GM19324 (cell line): ENCODE measurements at regions not wholly inside any gene's neighbourhood (a gene's known extent, or its start where the extent isn't known, plus 50 kb on each side); places are given as distances from the start of the nearest gene placed in this dataset.
"Not testable (repeated sequence)": the region's sequence is repeated elsewhere in the genome, so short reads cannot be mapped to it uniquely, and the experiment has no call there.

ENCODE experiments used
- ATAC-seq: cut with Tn5 transposase; IDR thresholded peaks from one replicate; pipeline ENCODE4 v1.9.1; 2021; ENCODE audit warnings: mild to moderate bottlenecking, moderate library complexity; ENCODE audit not compliant: unreplicated experiment, low FRiP score

DNA sequence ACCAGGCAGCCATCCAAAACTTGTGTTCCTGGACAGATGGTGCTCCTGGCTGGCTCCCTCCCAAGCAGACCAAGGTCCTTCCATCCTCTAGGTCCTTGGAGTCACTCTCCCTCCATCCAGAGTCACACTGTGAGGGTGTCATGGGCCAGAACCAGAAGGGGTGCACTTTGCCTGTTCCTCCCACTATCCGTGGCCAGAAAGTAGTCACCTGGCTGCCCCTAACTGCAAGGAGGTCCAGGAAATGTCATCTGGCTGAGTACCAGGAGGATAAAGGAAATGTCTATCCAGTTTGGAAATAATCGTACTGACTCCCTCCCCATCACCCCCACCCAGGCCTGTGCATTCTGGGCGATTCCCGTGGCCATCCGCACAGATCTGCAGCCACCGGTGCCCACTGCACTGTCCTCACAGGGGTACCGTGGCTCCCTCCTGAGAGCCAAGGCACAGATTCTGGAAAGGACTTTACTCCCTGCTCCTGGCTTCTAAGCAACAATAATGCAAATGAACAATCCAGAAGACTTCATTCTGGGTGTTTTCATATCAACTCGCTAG is 253.2 kb downstream of the NPHP4 start:
- ATAC-seq = no peak

DNA sequence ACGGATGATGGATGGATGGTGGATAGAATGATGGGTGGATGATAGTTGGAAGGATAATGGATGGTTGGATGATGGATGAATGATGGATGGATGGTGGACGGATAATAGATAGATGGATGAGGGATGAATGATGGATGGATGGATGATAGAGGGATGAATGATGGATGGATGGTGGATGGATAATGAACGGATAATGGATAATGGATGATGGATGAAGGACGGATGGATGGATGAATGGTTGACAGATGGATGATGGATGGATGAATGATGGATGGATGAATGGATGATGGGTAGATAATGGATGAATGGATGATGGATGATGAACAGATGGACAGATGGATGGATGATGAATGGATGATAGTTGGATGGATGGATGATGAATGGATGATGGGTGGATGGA is 255.1 kb downstream of the NPHP4 start:
- ATAC-seq = no peak

DNA sequence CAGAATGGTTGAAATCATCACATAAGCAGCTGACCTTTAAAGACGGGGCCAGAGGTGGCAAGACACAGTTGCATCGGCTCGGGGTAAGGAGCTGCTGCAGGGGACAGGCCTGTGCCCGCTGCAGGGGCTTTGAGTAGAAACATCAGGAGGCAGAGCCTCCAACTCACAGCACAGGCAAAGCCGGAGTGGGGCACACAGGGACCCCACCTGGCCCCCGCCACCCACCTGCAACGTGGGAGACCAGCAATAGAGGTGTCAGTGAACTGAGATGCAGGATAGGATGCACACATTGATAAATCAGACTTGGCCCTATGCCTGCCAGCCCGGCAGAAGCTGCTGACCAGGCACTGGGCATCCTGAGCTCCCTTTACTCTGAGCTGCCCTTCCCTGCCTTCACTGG is 257.2 kb downstream of the NPHP4 start:
- ATAC-seq = no peak

DNA sequence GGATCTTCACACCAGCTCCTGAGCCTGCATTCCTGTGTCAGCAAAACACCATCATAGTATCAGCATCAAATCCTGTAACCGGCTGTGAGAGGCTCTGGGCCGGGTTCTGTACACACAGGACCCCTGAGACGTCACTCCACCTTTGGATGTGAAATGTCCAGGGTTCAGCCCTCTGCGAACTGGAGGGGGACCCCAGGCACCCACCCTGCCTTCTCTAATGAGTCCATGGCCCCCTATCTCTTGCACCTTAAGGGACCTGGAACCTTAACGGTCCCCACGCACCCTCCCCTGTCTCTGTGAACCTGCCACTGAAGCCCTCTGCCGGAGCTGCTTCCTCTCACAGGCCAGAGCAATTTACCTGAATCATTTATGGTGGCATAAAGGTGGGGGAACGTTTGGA is 257.8 kb downstream of the NPHP4 start:
- ATAC-seq = no peak

DNA sequence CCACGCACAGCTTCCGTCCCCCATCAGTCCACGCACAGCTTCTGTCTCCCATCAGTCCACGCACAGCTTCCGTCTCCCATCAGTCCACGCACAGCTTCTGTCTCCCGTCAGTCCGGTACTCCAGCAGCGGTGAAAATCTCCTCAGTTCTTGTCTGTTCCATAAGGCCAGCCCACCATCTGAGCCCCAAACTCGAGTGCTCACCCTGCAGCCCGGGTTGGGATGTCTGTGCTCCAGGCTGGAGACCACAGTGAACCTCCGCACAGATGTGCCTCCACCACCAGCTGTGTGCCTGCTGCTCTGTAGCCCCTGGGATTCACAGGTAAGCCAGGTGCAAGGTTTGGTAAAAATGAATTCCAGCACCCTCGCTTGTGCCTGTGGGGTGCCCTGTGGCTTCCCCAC is 258.6 kb downstream of the NPHP4 start:
- no peak for ATAC-seq

DNA sequence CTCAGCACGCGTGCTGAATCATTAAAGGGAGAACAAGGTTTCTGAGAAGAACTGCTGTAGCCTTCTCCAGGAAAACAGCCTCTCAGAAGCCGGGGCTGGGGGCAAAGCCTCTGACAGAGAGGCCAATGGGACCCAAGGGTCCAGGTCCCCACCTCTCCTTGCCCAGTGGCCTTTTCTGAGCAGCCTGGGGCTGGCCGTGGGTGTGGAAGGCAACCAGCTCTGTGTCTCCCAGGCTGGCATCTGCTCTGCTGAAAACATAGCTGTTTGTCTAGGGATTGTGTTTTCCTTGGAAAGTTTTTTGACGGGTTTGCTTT is 261.2 kb downstream of the NPHP4 start:
- ATAC-seq = no peak

DNA sequence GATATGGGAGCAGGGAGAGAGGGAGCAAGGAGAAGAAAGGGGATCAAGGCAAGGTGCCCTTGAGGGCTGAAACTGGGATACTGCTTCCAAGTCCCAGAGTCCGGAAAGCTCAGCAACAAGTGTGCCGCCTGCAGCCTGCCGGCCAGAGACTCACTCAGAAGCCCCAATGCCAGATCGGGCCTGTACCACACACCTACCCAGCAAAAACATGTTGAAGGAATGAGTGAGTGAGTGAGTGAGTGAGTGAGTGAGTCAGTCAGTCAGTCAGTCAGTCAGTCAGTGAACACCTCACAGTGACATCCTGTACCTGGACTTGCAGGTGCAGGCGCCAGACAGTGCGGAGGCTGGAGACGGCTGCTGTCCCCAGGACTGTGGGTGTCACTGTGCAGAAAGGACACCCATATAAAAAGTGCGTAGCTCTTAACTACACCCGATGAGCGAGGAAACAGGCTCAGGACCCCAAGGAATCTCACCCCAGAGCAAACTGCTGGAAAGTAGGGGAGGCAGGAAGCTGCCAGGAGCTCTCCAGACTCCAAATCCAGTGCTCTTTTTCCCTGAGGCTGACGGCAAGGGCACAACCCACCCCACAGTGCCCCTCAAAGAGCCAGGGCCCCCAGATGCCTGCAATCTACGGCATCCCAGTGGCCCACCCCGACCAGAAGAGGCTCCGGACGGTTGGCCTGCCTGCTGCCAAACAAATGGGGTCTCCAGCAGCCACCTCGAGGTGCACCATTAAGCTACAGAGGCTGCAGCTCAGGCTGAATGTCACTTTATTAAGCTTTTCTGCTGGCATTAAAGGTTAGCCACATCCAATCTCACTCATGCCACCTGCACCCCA is 261.7 kb downstream of the NPHP4 start:
- no peak for ATAC-seq

DNA sequence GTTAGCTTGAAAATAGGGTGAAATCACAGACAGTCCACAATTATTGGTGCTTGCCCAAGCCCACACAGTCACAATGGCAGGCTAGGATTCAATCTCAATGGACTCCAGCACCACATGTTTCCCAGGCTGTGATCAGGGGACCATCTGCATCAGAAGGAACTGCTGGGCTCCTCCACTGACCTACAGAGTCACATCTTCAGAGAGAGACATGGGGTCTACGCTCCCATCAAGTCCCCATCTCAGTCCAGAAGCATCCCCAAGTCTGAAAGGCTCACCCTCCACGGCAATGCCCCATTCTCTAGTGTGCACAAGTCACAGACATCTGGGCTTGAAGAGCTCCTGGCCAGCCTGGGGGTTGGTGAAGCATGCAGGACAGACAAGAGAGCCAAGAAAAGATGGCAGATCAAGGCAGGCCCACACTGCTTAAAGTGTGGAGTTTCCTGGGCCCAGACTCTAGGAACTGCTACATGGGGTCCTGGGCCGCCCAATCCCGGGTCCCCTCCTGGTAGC is 262.5 kb downstream of the NPHP4 start:
- no peak for ATAC-seq

DNA sequence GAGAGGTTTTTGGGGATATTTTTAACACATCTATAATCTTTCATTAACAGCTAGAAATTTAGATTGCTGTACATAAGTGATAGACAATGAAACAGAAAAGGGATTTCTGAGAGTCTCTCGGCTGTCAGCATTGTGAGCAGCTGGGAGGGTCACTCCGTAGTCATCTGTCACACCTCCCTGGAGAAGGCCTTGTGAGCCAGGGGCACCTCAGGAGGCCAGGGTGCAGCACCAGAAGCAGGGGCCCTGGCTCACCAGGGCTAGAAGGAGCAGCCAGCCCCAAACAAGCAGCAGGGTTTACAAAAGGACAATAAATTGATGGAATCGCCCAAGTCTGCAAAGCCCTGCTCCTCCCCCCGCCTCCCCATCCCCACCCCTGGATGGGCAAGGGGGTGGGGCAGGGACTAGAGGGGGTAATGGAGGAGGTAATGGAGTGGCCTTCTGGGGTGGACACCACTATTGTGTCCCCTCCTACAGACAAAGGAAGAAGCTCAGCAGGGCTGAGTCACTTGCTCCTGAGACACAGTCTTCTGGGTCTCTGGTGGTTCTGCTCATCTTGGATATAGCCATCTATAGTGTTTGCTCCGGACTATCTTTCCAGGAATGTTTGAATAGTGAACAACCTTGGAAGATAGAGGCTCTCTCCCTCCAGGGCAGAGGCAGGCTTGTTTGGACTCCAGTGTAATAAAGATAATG is 263.4 kb downstream of the NPHP4 start:
- no peak for ATAC-seq

DNA sequence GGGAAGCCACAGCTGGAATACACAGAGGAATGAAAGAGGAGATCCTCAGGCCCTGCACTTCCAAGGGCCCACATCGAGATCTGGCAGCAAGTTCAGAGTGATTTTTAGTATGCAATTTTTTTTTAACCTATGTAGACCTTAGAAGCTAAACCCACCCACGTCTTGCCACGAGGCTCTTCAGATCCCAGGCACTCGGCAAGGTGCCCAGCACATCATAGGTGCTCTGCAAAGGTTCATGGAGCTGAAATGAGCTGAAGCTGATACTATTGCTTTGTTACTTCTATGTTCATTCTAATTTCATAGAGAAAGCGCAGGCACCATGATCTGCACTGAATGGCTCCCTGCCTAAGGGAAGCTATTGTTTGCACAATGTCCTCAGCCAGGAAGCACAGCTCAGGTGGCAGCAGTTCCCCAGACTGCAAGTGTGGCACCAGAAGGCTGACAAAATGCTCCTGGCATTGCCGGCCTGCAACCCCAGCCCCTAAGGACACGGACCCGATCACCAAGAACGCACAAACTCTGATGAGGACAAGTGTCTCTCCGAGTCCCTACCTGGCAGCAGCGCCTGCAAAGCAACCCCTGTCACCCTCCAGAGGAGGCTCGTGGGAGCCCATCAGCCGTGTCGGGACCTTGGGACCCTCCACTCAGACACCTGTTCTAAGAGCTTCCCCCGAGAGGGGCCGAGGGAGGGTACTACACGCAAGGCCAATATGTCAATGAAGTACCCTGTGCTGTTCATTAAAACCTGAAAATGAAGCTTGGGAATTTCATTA is 264.2 kb downstream of the NPHP4 start:
- ATAC-seq = no peak

DNA sequence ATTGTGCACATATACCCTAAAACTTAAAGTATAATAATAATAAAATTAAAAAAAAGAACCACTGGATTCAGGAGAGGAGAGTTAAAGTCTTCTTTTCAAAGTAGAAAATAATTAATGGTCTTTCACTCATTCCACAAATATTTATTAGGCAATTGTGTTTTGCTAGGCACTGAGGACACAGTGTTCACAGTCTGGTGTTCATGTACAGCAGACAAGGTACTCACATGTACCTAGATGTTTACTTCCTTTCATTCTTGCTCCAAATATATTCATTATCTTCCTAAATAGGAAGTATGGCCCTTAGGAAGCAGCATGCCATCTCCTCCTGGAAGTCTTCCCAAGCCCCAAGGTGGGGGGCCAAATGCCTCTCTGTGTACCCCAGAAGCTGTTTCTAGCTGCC is 265.0 kb downstream of the NPHP4 start:
- no peak for ATAC-seq

DNA sequence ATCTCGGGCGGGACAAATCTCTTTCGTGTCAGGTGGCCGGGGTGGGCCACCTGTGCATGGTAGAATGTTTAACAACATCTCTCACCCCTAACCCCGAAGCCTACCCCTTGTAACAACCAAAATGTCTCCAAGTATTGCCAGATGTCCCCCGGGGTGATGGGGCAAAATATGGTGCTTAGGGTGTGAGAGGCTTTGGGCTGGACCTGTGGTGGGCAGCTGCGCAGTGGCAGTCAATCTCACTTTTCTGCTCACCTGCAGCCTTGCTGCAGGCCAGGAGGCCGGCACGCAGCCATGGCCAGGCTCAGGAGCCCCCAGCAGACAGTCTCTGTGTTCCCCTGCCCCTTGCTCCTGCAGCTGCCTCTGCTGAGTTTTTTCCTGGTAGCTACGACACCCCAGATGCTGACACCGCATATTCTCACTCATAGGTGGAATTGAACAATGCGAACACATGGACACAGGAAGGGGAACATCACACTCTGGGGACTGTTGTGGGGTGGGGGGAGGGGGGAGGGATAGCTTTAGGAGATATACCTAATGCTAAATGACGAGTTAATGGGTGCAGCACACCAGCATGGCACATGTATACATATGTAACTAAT is 265.5 kb downstream of the NPHP4 start:
- not testable (repeated sequence) for ATAC-seq

DNA sequence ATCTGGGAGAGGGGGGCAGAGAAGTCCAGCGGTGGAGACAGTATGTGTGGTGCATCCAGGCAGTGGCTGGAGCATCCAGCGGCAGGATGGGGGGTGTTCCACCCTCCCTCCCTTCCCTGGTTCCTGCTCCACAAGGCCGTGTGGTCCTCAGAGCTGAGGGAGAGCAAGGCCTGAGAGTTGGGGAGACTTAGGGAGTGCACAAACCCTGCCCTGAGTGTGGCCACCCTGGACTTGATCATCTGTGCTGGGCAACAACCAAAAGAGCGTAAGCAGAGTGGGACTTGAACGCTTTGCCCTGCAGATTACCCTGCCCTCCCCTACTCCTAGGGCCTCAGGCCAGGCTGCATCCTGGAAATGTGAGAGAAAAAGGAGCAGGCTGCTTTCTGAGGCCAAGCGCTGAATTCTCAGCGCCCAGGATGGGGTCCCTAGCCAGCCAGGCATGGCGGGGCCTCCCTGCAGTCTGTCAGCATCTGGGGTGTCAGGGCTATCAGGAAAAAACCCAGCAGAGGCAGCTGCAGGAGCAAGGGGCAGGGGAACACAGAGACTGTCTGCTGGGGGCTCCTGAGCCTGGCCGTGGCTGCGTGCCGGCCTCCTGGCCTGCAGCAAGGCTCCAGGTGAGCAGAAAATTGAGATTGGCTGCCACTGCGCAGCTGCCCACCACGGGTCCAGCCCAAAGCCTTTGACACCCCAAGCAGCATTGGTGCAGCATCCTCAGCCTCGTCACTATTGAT is 266.2 kb downstream of the NPHP4 start:
- ATAC-seq = no peak

DNA sequence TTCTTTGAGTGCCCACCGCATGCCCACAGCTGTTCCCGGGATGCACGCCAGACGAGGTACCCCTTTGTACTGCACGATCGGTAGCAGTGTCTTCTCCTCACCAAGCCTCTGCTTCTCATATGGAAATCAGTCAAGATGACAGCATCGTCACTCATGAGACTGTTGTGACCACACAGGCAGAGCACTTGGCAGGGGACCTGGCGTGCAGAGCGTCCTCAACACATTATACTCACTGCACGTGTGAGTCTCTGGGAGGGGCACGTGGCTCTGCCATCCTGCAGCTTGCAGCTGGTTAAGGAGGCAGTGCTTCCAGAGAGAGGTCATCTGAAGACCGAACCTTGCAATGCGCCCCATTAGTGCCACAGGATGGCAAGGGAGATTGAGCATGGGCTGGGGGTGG is 266.8 kb downstream of the NPHP4 start:
- no peak for ATAC-seq

DNA sequence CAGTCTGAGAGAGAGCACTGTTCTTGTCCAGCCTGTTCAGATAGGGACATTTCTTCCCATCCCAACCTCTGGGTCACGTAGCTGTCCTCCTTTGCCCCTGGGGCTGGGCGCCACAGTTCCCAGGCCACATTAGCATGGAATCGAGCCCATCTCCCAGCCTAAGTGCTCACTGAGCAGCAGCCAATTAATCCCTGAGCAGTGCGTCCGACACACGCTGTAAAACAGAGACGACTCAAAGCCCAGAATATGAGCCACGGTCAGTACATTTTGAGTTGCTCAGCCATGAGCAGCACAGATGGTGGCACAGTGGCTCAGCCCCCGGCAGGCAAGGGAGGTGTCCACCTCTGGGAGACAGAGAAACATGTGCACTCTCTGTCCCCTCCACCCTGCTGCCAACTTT is 267.4 kb downstream of the NPHP4 start:
- ATAC-seq = no peak

DNA sequence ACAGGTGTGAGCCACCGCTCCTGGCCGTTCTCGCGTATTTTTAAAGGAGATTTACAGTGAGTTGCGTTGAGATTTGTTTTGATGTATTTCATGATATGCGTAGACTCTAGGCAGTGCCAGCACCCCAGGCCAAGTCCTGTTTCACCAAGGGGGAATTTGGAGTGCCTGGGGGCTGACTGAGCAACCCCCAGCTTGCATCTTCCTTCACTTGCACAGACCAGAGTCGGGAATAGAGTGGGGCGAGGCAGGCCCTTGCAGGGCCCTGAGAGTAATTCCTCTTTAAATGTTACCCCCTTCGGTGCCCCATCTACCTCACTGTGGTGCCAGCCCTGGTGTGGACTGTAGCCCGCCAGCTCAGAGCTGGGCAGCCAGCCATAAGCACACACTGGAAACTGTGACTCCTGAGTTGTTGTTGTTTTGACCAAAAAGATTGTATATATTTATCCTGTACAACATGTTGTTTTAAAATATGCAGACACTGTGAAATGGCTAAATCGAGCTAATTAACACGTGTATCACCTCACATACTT is 269.5 kb downstream of the NPHP4 start:
- no peak for ATAC-seq

DNA sequence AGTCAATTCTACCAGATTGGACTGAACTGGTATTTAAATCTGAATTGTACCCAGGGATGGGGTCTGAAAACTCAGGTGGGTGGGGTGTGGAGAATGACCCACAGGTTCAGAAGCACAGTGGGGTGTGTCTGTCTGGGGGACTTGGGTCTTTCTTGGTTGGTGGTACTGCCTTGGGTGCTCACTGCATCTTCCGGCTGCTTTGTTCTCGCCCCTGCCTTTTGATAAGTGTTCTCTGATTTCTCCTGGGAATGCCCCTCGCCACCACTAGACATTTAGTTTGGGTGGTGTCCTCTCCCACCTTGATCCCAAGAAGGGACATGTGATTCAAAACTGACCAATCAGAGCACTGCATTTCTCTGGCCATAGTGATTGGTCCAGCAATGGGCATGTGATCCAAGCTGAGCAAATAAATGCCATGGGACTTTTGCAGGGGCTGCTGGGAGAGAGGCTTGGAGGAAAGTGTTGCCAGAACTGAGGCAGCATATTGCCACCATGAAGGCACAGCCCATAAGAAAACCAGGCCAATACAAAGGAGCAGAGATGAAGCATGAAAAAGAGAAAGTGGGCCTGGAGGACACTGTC is 270.5 kb downstream of the NPHP4 start:
- ATAC-seq = no peak

DNA sequence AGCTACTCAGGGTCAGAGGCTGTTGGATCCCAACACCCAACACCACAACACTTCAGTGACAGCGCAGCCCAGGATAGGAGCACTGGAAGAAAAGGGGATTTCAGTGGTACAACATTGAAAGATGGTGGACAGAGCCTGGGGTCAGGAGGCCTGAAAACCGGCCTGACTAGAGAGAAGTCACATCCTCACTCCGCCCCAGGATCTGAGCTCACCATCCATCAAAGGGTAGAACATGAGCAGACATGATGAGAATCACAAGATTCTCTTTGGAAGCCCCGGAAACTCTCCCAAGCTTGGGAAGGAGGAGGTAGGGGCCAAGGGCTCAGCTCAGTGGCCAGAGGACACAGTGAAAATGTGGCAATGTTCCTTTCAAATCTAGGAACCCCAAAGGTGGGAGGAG is 271.3 kb downstream of the NPHP4 start:
- ATAC-seq = no peak

DNA sequence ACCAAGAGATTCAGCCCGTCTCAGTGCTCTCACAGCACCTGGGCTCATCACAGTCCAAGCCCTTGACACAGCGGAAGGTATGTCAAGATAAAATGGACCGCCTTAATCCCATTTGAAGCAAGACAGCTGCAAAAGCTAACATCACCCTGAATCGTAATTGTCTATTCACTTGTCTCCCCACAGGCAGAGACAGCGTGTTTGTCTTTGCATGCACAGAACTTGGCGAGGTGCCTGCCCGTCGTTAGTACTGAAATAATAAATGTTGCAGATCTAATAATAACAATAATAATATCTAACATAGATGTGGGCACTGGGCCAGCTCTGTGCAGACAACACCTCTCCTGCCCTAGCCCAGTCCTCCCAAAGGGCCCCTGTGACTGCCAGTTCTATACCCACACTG is 271.7 kb downstream of the NPHP4 start:
- ATAC-seq = no peak
